Hematopoietic multipotent progenitor cell (in vitro differentiated cells): ENCODE measurements at regions not wholly inside any gene's neighbourhood (a gene's known extent, or its start where the extent isn't known, plus 50 kb on each side); places are given as distances from the start of the nearest gene placed in this dataset.
"Not testable (repeated sequence)": the region's sequence is repeated elsewhere in the genome, so short reads cannot be mapped to it uniquely, and the experiment has no call there.

Source experiments
- DNase-seq, 3 donors: peaks; one replicate each; pipeline ENCODE4 v3.0.0-alpha.2; 2011 to 2015; ENCODE audit warnings: low read depth in 2 of 3, low spot score in 2 of 3

DNA sequence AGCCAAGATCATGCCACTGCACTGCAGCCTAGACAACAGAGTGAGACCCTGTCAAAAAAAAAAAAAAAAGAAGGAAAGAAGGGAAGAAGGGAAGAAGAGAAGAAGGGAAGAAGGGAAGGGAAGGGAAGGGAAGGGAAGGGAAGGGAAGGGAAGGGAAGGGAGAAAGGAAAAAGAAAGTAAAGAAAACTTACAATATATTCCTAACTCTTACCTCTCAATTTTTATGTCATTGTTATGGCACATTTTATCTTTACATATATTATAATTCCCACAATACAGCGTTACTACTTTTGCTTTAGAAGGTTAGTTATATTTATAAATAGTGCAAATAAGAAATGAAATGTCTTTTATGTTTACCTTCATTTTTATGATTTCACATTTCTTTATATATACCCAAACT is 358.7 kb downstream of the HHIPL2 start:
- DNase-seq, result no peak

DNA sequence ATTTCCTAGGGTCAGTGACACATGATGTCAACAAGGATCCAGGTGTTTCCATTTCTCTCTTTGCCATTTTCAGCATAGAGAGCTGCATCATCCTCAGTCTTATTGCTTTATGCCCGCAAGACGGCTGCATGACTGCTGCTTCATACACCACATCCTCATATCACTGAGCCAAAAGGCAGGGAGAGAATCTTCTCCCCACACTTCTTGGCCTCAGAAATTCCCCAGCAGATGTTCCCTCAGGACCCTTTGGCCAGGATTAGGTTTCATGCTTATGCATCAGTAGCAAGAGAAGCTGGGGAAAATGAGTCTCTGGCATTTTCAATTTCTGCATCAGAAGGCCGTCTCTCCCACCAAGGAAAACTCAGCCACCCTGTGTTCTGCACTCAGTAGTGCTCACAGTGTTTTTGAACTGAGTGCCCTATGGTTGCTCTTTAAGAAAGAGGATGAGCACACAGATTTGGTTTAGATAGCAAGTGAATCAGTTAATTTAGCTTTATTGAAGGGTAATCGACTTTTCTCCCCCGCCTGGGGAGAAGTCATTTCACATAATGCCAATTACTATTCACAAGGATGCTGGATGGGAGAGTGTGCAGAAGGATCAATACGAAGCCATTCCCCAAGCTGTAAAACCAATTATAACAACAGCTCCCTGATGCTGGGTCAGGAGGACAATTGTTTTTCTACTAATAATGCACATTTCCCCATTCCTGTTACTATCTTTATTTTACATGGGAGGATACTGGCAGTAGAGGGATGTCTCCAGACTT is 360.2 kb downstream of the HHIPL2 start:
- no peak for DNase-seq

DNA sequence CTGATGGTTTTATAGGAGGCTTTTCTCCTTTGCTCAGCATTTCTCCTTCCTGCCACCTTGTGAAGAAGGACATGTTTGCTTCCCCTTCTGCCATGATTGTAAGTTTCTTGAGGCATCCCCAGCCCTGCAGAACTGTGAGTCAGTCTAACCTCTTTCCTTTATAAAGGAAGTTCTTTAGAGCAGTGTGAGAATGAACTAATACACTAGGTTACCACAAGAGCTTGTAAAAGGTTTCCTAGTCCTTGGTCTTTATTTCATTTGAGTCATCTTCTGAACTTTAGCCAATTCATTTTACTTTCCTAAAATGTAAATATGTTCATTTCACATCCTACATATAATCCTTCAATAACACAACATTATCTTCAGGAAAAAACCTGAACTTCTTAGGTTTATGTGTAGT is 365.3 kb downstream of the HHIPL2 start:
- no peak for DNase-seq

DNA sequence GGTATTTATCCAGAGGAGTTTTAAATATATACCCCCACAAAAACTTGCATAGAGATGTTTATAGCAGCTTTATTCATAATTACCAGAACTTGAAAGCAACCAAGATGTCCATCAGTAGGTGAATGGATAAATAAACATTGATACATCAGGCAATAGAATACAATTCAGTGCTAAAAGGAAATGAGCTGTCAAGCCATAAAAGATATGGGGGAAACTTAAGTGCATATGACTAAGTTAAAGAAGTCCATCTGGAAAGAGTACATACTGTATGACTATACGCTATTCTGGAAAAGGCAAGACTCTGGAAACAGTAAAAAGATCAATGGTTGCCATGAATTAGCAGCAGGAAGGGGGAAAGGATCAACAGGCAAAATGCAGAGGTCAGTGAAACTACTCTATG is 366.7 kb downstream of the HHIPL2 start:
- DNase-seq, result no peak

DNA sequence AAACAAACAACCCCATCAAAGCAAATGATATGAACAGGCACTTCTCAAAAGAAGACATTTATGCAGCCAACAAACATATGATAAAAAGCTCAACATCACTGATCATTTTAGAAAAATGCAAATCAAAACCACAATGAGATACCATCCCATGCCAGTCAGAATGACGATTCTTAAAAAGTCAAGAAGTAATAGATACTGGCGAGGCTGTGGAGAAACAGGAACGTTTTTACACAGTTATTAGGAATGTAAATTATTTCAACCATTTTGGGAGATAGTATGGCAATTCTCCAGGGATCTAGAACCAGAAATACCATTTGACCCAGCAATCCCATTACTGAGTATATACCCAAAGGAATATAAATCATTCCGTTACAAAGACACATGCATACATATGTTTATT is 370.4 kb downstream of the HHIPL2 start:
- not testable (repeated sequence) for DNase-seq

DNA sequence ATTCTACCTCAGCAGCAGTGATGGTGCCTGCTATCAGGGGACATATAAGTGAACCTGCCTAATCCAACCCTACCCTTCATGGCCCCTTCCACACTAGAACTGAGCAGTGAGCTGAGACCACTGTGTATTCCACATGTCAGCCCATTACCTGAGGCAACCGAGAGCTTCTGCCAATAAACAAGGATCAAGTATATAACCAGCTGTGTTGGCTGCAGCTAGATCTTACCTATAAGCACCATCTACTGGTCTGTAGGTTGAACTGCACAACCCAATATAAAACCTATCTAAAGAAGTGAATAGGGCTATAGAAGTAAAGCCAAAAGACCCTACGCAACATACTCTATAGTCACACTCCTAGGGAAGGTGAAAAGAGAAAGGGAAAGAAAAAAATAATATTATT is 376.9 kb downstream of the HHIPL2 start:
- DNase-seq, result peak in 2 of 3 donors; percentile 1 to 38

DNA sequence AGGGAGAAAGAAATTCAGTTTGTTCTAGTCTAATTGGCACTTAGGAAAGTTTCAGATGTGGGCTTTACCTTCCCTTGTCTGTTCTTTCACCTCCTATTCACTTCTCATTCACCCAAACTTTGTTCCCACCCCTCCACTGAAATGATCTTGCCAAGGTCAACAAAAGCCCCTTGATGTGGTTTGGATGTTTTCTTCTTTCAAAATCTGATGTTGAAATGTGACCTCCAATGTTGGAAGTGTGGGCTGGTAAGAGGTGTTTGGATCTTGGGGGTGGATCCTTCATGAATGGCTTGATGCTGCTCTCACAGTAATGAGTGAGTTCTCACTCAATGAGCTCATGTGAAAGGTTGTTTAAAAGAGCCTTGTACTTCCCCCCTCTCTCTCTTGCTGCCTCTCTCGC is 379.3 kb downstream of the HHIPL2 start:
- no peak for DNase-seq

DNA sequence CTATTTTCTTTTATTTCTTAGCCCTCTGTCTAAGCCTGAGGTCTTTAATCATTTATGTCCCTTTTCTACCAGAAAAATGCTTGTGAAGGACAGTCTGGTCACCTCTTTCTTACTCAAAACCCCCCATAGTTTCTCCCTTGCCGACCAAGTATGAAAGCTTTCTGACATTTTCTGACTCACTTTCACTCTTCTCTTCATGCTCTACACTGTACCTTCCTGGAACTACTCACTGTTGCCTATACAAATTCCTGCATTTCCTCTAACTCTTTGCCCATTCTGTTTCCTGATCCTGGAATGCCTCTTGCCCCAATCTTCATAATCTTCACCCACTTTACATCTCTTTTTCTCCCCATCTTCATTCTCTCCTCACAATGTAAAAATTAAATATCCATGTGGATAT is 380.0 kb downstream of the HHIPL2 start:
- DNase-seq, result no peak

DNA sequence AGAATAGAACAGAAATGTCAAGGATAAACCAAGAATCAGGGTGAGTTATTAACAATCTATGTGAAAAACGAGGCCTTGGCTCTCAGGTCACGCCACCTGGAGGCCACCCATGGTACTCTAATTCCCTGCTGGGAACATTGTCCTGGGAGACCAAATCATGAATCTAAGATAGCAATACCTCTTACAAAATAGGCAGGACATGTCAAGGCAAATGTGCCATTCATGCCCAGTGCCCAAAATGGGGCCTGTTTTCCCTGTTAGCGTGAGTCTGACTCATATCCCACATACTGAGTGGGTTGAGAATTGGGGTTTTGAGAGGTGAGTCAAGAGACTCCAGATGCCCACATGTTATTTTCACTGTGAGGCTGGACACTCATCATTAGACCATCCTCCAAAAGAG is 380.8 kb downstream of the HHIPL2 start:
- peak in 2 of 3 donors; percentile 9 to 27 for DNase-seq

DNA sequence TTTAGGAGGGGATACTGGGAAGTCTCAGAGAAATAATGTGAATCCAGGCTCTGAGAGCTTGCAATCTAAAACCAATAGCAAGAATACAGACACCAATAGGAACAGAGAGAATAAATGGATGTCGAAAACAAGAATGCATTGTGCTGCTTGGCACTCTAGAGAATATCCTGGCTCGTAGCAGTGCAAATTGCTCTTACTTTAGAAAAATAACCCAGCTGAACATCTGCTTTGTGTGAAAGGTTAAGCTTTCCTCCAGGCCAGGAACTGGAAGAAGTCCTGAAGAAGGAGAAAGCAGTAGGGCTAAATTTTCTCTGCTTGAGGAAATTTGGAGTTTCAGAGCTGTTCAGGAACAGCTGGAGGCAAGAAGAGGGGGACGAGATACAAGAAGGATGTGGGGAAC is 382.3 kb downstream of the HHIPL2 start:
- DNase-seq, result no peak

DNA sequence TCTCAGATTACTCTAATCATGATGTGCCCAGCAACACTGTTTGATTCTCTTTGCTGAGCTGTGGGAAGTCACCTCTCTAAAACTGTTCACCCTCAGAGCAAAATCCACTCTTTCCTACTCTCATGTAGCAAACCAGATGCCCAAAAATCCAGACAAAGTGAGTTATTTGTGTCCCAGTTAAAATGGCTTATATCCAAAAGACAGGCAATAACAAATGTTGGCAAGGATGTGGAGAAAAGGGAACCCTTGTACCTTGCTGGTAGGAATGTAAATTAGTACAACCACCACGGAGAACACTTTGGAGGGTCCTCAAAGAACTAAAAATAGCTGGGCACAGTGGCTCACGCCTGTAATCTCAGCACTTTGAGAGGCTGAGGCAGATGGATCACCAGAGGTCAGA is 384.0 kb downstream of the HHIPL2 start:
- no peak for DNase-seq

DNA sequence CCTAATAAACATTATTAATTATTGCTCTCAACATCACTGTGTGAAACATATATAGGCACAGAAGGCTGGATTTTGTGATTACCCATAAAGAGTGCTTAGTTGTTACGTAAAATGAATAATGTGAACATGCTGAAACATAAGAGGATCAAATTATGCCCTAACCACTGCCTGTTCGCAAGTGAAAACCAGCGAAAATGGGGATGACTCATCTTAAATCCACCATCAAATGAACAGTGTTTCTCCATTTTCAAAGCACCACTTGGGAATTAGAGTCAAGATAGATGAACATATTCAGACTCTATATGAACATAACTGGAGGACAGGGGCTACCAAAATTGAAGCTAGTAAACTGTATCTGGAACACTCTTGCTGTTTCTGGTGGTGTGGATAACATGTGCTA is 386.2 kb downstream of the HHIPL2 start:
- no peak for DNase-seq

DNA sequence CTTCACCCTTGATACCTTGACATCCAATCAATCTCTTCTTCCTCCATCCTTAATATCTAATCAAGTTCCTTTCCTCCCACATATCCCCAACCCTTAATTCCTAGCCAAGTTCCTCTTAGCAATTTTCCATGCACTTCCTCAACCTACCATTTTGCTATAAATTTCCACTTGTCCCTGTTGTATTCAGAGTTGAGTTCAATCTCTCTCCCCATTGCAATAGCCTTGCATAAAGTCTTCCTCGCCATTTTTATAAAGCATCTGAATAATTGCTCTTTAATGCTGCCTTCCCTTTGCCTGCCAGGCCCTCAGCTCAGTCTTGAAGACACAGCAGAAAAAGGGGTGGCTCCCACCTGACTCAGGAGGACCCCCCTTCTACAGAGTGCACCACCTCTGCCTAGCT is 390.3 kb downstream of the HHIPL2 start:
- DNase-seq, result no peak

DNA sequence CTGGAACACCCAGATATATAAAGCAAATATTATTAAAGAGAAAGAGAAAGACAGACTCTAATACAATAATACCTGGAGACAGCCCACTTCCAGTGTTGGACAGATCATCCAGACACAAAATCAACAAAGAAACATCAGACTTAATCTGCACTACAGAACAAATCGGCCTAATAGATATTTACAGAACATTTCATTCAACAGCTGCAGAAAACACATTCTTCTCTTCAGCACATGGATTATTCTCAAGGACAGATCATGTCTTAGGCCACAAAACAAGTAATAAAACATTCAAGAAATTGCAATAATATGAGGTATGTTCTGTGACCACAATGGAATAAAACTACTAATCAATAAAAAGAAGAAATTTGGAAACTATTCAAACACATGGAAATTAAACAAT is 398.3 kb upstream of the DUSP10 start:
- DNase-seq, result no peak

DNA sequence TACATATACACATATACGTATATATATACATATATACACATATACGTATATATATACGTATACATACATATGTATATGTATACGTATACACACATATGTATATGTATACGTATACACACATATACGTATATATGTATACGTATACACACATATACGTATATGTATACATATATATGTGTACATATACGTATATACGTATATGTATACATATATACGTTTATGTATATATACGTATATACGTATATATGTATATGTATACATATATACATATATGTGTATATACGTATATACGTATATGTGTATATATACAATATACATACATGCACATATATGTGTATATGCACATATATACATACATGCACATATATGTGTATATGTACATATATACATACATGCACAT is 396.2 kb upstream of the DUSP10 start:
- no peak for DNase-seq

DNA sequence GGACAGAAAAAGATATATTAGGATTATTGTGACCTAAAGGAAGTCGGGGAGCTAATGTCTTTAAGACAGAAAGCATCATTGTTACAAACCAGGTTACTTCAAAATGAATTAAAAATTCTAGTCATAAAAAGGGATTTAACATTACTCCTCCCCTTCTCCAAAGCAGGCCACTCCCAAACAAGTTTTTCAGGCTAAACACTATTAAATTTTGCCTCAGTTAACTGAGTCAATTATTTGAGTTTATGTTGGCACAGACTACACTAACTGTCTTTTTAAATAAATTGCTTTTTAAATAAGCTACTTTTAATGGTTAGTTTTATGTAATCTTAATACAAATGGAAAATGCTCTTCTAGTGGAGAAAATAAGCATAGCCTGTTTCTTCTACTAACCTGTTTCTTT is 395.0 kb upstream of the DUSP10 start:
- DNase-seq, result no peak

DNA sequence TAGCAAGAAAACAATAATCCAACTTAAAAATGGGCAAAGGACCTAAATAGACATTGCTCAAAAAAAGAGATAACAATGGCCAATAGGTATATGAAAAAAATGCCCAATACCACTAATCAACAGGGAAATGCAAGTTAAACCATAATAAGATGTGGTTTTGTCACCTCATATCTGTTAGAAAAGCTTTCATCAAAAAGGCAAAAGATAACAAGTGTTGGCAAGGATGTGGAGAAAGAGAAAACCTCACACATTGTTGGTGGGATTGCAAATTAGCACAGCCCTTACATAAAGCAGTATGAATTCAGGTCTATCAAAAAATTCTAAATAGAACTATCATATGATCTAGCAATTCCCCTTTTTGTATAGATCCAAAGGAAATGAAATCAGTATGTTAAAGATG is 387.2 kb upstream of the DUSP10 start:
- DNase-seq, result no peak

DNA sequence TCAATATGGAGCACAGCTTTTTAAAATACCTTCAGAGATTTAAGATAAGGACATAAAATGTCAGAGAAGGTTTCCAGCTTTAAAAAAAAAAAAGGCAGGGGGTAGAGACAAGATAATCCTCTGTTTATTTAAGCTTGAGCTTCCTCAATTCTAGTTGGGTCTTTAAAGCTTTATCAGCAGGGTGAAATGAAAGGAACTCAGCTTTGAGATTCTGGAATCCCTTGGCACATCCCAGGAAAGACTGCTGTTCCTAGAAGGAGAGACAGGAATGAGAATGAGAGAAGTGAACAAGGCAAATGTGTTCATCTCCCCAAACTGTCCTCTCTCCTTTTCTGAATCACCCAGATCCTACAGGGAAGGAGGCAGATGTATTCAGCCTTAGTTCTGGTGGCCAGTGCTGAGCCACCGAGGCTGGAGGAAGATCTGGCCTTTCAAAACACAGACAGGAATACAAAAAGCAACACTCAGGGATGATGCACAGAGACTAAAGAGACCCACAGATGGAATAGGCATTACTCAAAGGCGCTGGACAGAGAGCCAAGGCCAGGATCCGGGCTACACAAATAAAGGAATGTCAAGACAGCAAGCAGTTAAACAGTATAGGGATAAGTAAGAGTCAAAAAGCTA is 385.8 kb upstream of the DUSP10 start:
- DNase-seq, result no peak

DNA sequence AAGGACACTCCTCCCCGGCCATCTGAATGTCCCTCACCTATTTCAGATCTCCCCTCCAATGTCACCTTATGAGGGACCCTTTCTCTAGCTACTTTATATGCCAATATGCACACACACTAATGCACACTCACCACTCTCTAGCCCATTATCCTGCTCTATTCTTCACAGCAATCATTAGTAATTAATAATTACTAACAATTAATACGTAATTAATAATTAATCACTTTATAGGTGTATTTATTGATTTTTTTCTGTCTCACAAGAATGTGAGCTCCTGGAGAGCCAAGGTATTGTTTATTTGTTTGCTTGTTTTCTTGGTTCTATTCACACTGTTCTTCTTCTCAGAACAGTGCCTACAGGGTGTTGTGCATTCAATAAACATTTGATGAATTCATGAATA is 385.2 kb upstream of the DUSP10 start:
- no peak for DNase-seq

DNA sequence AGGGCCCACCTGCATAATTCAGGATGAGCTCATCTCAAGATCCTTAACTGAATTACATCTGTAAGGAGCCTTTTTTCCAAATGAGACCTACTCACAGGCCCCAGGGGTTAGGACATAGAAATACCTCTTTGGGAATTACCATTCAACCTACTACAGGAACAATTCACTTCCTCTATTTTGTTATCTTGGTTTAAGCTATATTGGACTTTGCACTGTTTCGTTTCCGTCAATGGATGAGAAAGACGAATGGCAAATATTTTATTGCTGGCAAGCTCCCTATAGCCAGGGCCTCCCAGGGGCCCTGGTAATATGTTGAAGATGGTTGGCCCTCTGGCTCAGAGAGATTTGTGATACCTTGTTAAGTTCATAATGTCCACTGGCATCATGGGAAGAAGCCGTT is 384.2 kb upstream of the DUSP10 start:
- peak in 2 of 3 donors; percentile 10 to 49 for DNase-seq

DNA sequence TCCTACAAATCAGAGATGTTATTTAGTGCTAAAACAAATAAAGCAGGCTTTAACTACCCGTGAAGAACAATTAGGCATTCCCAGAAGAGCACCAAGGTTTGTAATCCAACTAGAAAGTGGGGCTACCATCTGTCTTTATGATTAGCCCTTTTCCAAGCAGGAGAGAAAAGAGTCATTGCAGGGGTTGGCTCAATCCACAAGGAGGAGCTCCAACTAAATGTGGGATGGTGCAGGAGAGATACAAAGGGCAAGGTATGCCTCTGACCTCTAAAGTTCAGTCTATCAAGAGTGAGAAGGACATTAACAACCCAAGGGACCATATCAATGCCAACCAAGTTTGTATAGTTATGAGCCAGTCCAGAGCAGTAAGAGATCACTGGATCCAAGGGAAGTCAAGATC is 382.7 kb upstream of the DUSP10 start:
- DNase-seq, result no peak

DNA sequence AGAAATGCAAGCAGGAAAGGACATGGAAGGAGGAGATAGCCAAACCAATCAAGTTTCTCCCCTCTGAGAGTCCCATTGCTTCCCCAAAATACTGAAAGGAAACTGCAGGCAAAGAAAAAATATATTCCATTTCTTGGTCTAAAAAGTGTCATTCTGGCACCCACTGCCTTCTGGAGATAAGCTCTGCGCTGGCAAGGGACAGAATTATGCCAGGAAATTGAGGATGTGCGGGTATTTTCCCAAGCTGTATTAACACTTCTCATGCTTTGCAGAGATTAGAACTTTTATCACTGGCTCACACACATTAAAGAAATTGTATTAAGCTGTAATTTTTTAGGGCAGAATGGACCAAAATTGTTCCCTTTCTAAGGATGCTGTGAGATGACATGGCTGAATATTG is 381.2 kb upstream of the DUSP10 start:
- peak in 2 of 3 donors; percentile 36 to 61 for DNase-seq

DNA sequence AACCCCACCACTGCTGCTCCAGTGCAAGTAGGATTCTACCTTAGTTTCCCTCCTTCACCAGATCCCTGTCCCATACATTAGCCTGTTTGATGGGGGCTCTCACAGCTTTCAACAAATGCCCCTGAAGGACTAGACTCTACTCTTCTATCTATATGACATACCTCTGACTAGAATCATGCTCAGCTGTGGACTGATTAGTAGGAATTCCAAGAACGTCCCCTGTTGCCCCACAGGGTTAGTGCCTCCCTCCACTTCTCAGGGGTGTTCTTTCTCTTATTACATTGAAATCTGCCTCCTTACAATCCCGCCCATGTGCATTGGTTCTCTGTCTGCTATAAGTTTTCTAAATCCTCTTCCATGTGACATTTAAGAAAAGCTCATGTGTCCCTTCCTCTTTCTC is 375.9 kb upstream of the DUSP10 start:
- DNase-seq, result no peak
